ENCODE measurements at regions not wholly inside any gene's neighbourhood (a gene's known extent, or its start where the extent isn't known, plus 50 kb on each side); places are given as distances from the start of the nearest gene placed in this dataset.

GRCh38 chr17:83177611-83178532 lies 98.5 kb downstream of the METRNL start:
- no peak overlapping the region for H3K27ac ChIP-seq (ENCODE audit: low read depth, low read length)
- H2AK5ac ChIP-seq (ENCODE audit: low read depth, low read length), result no peak overlapping the region
- no peak for FAIRE-seq
- no peak overlapping the region for H4K91ac ChIP-seq (replicated peaks; ENCODE audit: insufficient read length, low read length)
- WGBS, 2 experiments (ENCODE audit: extremely low coverage in 1 of 2, insufficient coverage in 1 of 2, insufficient read length in 1 of 2, insufficient replicate concordance in 2 of 2, low coverage in 1 of 2, low lambda C conversion rate in 2 of 2, missing lambda C conversion rate in 1 of 2), result 85% methylated on average over 29 of the region's 32 CpGs; no CpG with 5 or more reads in 1 of the 2 experiments
- H2BK120ac ChIP-seq (replicated peaks; ENCODE audit: low read depth, low read length), result no peak overlapping the region
- no peak overlapping the region for H3K14ac ChIP-seq (ENCODE audit: insufficient read length)
- H3K4me1 ChIP-seq (replicated peaks in 1 of 4; ENCODE audit: control insufficient read depth in 3 of 4, insufficient read depth in 4 of 4, low read length in 3 of 4), result no peaks in the 10 kb centered on the region
- H4K5ac ChIP-seq (ENCODE audit: insufficient read length, low read depth, low read length), result no peak overlapping the region
- ChIA-PET POLR2A (ENCODE audit: partially characterized antibody) (no interaction called here), CTCF (ENCODE audit: partially characterized antibody) (interaction anchor here (0.9 kb wide), 1 partner anchor 396 kb away, joined by 4 read pairs; no protein-coding TSS in a partner anchor)
- H3K23me2 ChIP-seq (ENCODE audit: low read depth, low read length), result no peaks in the 10 kb centered on the region
- no peak overlapping the region for H3K4me3 ChIP-seq (ENCODE audit: extremely low read depth in 1 of 4, insufficient read depth in 2 of 4, low read depth in 3 of 4, low read length in 4 of 4)
- no peak overlapping the region for H2BK20ac ChIP-seq (ENCODE audit: low read length)
- H3K9ac ChIP-seq (replicated peaks in 1 of 4; ENCODE audit: extremely low read depth in 1 of 4, low read depth in 3 of 4, low read length in 3 of 4), result no peak overlapping the region
- H3K4ac ChIP-seq (replicated peaks; ENCODE audit: insufficient read length, low read depth, low read length), result no peak overlapping the region
- no peak overlapping the region for H2BK12ac ChIP-seq (ENCODE audit: low read depth, low read length)
- H3K27me3 ChIP-seq (replicated peaks in 1 of 4; ENCODE audit: control insufficient read depth in 3 of 4, extremely low read depth in 1 of 4, insufficient read depth in 3 of 4, low read length in 3 of 4), result no peaks in the 10 kb centered on the region
- DNase-seq (ENCODE audit: low read depth in 1 of 2, low spot score in 2 of 2), result peak in 1 of 2 experiments; percentile 29
- H4K8ac ChIP-seq (ENCODE audit: extremely low read depth, insufficient read depth, low read length), result no peak overlapping the region
- no peaks in the 10 kb centered on the region for H3K79me1 ChIP-seq (ENCODE audit: low read depth, low read length)
- H2BK5ac ChIP-seq (ENCODE audit: low read depth, low read length), result no peak overlapping the region
- no peak overlapping the region for H2BK15ac ChIP-seq (ENCODE audit: low read length)
- H3K56ac ChIP-seq (replicated peaks; ENCODE audit: insufficient read length, low read depth, low read length), result no peak overlapping the region
- H4K20me1 ChIP-seq (replicated peaks in 1 of 2; ENCODE audit: control insufficient read depth in 1 of 2, insufficient read depth in 2 of 2, low read length in 2 of 2), result no peaks in the 10 kb centered on the region
- no peak overlapping the region for H3K23ac ChIP-seq (ENCODE audit: insufficient read length)
- H2AFZ ChIP-seq (ENCODE audit: low read length), result no peak overlapping the region
- peaks cover 43 to 91% of the 10 kb centered on the region in 2 experiments for H3K9me3 ChIP-seq (ENCODE audit: insufficient read depth in 2 of 2, low read depth in 1 of 2, low read length in 1 of 2)
- H3K79me2 ChIP-seq (ENCODE audit: control insufficient read depth in 1 of 2, insufficient read depth in 2 of 2, low read length in 2 of 2), result no peaks in the 10 kb centered on the region
- no peaks in the 10 kb centered on the region for H3K36me3 ChIP-seq (ENCODE audit: control insufficient read depth in 2 of 4, insufficient read depth in 4 of 4, low read length in 3 of 4)
- H3K18ac ChIP-seq (ENCODE audit: extremely low read depth, low read length), result no peak overlapping the region
- no peak overlapping the region for H3K4me2 ChIP-seq (ENCODE audit: insufficient read depth in 1 of 2, low read depth in 2 of 2, low read length in 2 of 2)
- TF ChIP-seq HDAC2 (IDR thresholded peaks at IDR 0.05; ENCODE audit: borderline replicate concordance in 1 of 2, low read depth in 2 of 2, low read length in 2 of 2) (no peak), RXRA (IDR thresholded peaks at IDR 0.05; ENCODE audit: insufficient read depth, low read depth, low read length) (no peak), SUZ12 (IDR thresholded peaks at IDR 0.05; ENCODE audit: low read length) (no peak), PHF8 (conservative IDR thresholded peaks at IDR 0.05; ENCODE audit: low read depth, low read length) (no peak), RFX5 (IDR thresholded peaks at IDR 0.05; ENCODE audit: borderline replicate concordance, low read depth, low read length) (no peak), NANOG (IDR thresholded peaks at IDR 0.05; ENCODE audit: insufficient read depth, low read depth, low read length, poor library complexity, severe bottlenecking) (no peak), GTF2F1 (IDR thresholded peaks at IDR 0.05; ENCODE audit: borderline replicate concordance, low read depth, low read length) (no peak), CEBPB (IDR thresholded peaks at IDR 0.05; ENCODE audit: low read depth, low read length) (no peak), ZNF274 (IDR thresholded peaks at IDR 0.05; ENCODE audit: borderline replicate concordance, extremely low read depth, low read length) (no peak), GABPA (IDR thresholded peaks at IDR 0.05; ENCODE audit: borderline replicate concordance, insufficient read depth, low read length) (no peak)
- TF ChIP-seq, protein P1, sequence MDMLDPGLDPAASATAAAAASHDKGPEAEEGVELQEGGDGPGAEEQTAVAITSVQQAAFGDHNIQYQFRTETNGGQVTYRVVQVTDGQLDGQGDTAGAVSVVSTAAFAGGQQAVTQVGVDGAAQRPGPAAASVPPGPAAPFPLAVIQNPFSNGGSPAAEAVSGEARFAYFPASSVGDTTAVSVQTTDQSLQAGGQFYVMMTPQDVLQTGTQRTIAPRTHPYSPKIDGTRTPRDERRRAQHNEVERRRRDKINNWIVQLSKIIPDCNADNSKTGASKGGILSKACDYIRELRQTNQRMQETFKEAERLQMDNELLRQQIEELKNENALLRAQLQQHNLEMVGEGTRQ (IDR thresholded peaks at IDR 0.05; ENCODE audit: low read length), result no peak
